ENCODE measurements at regions not wholly inside any gene's neighbourhood (a gene's known extent, or its start where the extent isn't known, plus 50 kb on each side); places are given as distances from the start of the nearest gene placed in this dataset.

- H2AFZ ChIP-seq: no peak overlapping the region
- no peaks in the 10 kb centered on the region for H4K20me1 ChIP-seq (ENCODE audit: insufficient read depth, poor library complexity, severe bottlenecking)
- no peaks in the 10 kb centered on the region for H3K9me2 ChIP-seq (replicated peaks; ENCODE audit: insufficient read depth)
- TF ChIP-seq, protein P1, sequence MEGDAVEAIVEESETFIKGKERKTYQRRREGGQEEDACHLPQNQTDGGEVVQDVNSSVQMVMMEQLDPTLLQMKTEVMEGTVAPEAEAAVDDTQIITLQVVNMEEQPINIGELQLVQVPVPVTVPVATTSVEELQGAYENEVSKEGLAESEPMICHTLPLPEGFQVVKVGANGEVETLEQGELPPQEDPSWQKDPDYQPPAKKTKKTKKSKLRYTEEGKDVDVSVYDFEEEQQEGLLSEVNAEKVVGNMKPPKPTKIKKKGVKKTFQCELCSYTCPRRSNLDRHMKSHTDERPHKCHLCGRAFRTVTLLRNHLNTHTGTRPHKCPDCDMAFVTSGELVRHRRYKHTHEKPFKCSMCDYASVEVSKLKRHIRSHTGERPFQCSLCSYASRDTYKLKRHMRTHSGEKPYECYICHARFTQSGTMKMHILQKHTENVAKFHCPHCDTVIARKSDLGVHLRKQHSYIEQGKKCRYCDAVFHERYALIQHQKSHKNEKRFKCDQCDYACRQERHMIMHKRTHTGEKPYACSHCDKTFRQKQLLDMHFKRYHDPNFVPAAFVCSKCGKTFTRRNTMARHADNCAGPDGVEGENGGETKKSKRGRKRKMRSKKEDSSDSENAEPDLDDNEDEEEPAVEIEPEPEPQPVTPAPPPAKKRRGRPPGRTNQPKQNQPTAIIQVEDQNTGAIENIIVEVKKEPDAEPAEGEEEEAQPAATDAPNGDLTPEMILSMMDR (IDR thresholded peaks at IDR 0.05; ENCODE audit: poor library complexity): no peak
- no peak for TF ChIP-seq EZH2phosphoT487 (IDR thresholded peaks at IDR 0.05; ENCODE audit: low read depth, severe bottlenecking, unreplicated experiment)
- TF ChIP-seq EZH2 (IDR thresholded peaks at IDR 0.05; ENCODE audit: borderline replicate concordance): no peak
- no peaks in the 10 kb centered on the region for H3K27me3 ChIP-seq
- no peak for DNase-seq (ENCODE audit: low spot score)
- H3K9me3 ChIP-seq (ENCODE audit: low read depth): no peaks in the 10 kb centered on the region
- no peaks in the 10 kb centered on the region for H3K4me1 ChIP-seq (ENCODE audit: insufficient read depth)
- no peak overlapping the region for H3K4me2 ChIP-seq
- H3K36me3 ChIP-seq (replicated peaks; ENCODE audit: insufficient read depth, low read depth): no peaks in the 10 kb centered on the region
- 85% methylated on average over 5 of the region's 5 CpGs for whole genome bisulfite sequencing (ENCODE audit: low lambda C conversion rate, missing lambda C conversion rate)
- no peak overlapping the region for H3K27ac ChIP-seq
- no peak overlapping the region for H3K4me3 ChIP-seq
- H3K79me2 ChIP-seq: no peaks in the 10 kb centered on the region
Observed at GRCh38 chr2:103819599-103819998, 1034.3 kb upstream of the POU3F3 start.

DNA sequence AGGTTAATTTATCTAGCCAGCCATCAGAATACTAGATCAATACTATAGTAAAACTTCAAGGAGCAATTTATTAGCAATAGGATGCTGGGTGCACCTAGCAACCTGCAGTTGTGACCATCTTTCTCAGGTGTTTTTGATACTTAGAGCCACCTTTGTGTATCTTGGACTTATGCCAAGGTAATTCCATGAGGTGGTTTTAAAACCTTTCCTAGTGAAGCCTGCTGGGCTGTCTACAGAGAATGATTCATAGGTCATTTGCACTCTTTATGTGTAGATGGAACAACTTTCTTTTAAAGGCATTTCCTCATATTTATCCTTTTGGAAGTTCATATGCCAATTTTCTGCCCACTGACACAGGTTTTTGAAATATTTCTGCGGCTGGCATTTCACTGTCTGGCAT is 1030.1 kb upstream of the POU3F3 start:
- no peak overlapping the region for H3K4me2 ChIP-seq
- no peaks in the 10 kb centered on the region for H3K9me3 ChIP-seq (ENCODE audit: low read depth)
- no peaks in the 10 kb centered on the region for H3K27me3 ChIP-seq
- no peaks in the 10 kb centered on the region for H3K9me2 ChIP-seq (replicated peaks; ENCODE audit: insufficient read depth)
- no peaks in the 10 kb centered on the region for H3K4me1 ChIP-seq (ENCODE audit: insufficient read depth)
- no peak overlapping the region for H3K27ac ChIP-seq
- TF ChIP-seq, protein P1 (IDR thresholded peaks at IDR 0.05; ENCODE audit: poor library complexity): no peak
- no peak for TF ChIP-seq EZH2 (IDR thresholded peaks at IDR 0.05; ENCODE audit: borderline replicate concordance)
- no peak for TF ChIP-seq EZH2phosphoT487 (IDR thresholded peaks at IDR 0.05; ENCODE audit: low read depth, severe bottlenecking, unreplicated experiment)
- DNase-seq (ENCODE audit: low spot score): peak; percentile 65
- no peak overlapping the region for H3K4me3 ChIP-seq
- 68% methylated on average over 1 of the region's 1 CpG for WGBS (ENCODE audit: low lambda C conversion rate, missing lambda C conversion rate)
- no peaks in the 10 kb centered on the region for H4K20me1 ChIP-seq (ENCODE audit: insufficient read depth, poor library complexity, severe bottlenecking)
- no peak overlapping the region for H2AFZ ChIP-seq
- no peaks in the 10 kb centered on the region for H3K36me3 ChIP-seq (replicated peaks; ENCODE audit: insufficient read depth, low read depth)
- no peaks in the 10 kb centered on the region for H3K79me2 ChIP-seq

DNA sequence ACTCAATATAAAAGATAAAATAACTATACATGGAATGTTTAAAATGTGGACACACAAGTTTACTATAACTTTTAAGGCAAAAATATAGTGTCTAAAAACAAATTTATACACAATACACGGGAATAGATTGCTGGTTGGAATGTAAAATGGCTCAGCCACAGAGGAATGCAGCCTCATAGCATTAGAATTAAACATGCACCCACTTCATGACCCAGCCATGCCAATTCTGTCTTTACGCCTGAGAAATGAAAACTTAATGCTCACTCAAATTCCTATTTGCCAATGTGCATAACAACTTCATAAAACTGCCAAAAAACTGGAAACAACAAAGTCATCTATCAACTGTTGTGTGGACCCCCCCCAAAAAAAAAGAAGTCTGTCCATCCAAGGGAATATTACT is 1006.6 kb upstream of the POU3F3 start:
- H3K27ac ChIP-seq: no peak overlapping the region
- no peak overlapping the region for H3K4me3 ChIP-seq
- H3K9me3 ChIP-seq (ENCODE audit: low read depth): no peaks in the 10 kb centered on the region
- 91% methylated on average over 2 of the region's 2 CpGs for WGBS (ENCODE audit: low lambda C conversion rate, missing lambda C conversion rate)
- H3K4me1 ChIP-seq (ENCODE audit: insufficient read depth): no peaks in the 10 kb centered on the region
- no peak for DNase-seq (ENCODE audit: low spot score)
- H3K79me2 ChIP-seq: no peaks in the 10 kb centered on the region
- H3K9me2 ChIP-seq (replicated peaks; ENCODE audit: insufficient read depth): no peaks in the 10 kb centered on the region
- H2AFZ ChIP-seq: no peak overlapping the region
- H3K36me3 ChIP-seq (replicated peaks; ENCODE audit: insufficient read depth, low read depth): no peaks in the 10 kb centered on the region
- H4K20me1 ChIP-seq (ENCODE audit: insufficient read depth, poor library complexity, severe bottlenecking): no peaks in the 10 kb centered on the region
- no peak overlapping the region for H3K4me2 ChIP-seq
- no peaks in the 10 kb centered on the region for H3K27me3 ChIP-seq
- TF ChIP-seq EZH2 (IDR thresholded peaks at IDR 0.05; ENCODE audit: borderline replicate concordance) (no peak), EZH2phosphoT487 (IDR thresholded peaks at IDR 0.05; ENCODE audit: low read depth, severe bottlenecking, unreplicated experiment) (no peak)
- TF ChIP-seq, protein P1 (IDR thresholded peaks at IDR 0.05; ENCODE audit: poor library complexity): no peak

DNA sequence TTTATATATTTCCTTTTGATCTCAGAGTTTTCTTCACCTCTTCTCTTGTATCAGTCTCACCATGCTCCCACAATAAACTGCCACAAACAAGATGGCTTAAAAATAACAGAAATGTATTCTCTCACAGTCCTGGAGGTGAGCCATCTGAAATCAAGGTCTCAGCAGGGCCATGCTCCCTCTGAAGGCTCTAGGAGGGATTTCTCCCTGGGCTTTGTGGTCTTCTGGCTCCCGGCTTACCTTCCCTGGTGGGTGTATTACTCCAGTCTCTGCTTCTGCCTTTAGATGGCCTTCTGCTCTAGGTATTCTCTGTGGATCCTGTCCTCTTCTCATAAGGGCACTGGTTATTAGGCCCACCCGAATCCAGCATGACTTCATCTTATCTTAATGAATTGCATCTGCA is 994.7 kb upstream of the POU3F3 start:
- Histone ChIP-seq H2AFZ (no peak overlapping the region), H3K27ac (no peak overlapping the region), H3K36me3 (replicated peaks; ENCODE audit: insufficient read depth, low read depth) (no peaks in the 10 kb centered on the region), H3K4me1 (ENCODE audit: insufficient read depth) (no peaks in the 10 kb centered on the region), H3K27me3 (no peaks in the 10 kb centered on the region), H3K4me2 (no peak overlapping the region), H3K79me2 (no peaks in the 10 kb centered on the region), H3K4me3 (no peak overlapping the region), H4K20me1 (ENCODE audit: insufficient read depth, poor library complexity, severe bottlenecking) (no peaks in the 10 kb centered on the region), H3K9me2 (replicated peaks; ENCODE audit: insufficient read depth) (no peaks in the 10 kb centered on the region), H3K9me3 (ENCODE audit: low read depth) (no peaks in the 10 kb centered on the region)
- 61% methylated on average over 2 of the region's 2 CpGs for WGBS (ENCODE audit: low lambda C conversion rate, missing lambda C conversion rate)
- TF ChIP-seq EZH2 (IDR thresholded peaks at IDR 0.05; ENCODE audit: borderline replicate concordance) (no peak), EZH2phosphoT487 (IDR thresholded peaks at IDR 0.05; ENCODE audit: low read depth, severe bottlenecking, unreplicated experiment) (no peak)
- TF ChIP-seq, protein P1 (IDR thresholded peaks at IDR 0.05; ENCODE audit: poor library complexity): no peak
- DNase-seq (ENCODE audit: low spot score): no peak
